Head of caudate nucleus (tissue), 42 donors: ENCODE measurements at regions not wholly inside any gene's neighbourhood (a gene's known extent, or its start where the extent isn't known, plus 50 kb on each side); places are given as distances from the start of the nearest gene placed in this dataset.
A peak's percentile ranks its signal among the peaks of the same experiment; 100 is the strongest.
"Not testable (repeated sequence)": the region's sequence is repeated elsewhere in the genome, so short reads cannot be mapped to it uniquely, and the experiment has no call there.

Experiments used
- DNase-seq, 42 donors: peaks; one replicate each; pipeline versions ENCODE4 v3.0.0 to v3.0.0-alpha.2; 2020 to 2021; ENCODE audit warnings: mixed read lengths in 7 of 42
- intact Hi-C: fragments of 100-400 bp; cut with DNase I; formaldehyde crosslinking; loops from one replicate; pipeline ENCODE4 v1.15.0; 2022

- no peak for DNase-seq
Observed at GRCh38 chrX:145881175-145881995, 63.8 kb downstream of the SLITRK2 start.

GRCh38 chrX:145886469-145886868 is 68.8 kb downstream of the SLITRK2 start:
- no peak for DNase-seq
- intact Hi-C loops, result no loop called here

More at GRCh38 chrX:145881175-145881995, 63.8 kb downstream of the SLITRK2 start:
- intact Hi-C loops, result no loop called here

GRCh38 chrX:145910017-145910416 is 92.4 kb downstream of the SLITRK2 start:
- intact Hi-C loops, result no loop called here
- DNase-seq, result peak in 13 of 42 donors; percentile 0 to 53 (median 19)

GRCh38 chrX:145919400-145919799 is 101.8 kb downstream of the SLITRK2 start:
- no peak for DNase-seq
- intact Hi-C loops, result no loop called here

GRCh38 chrX:145923376-145923775 is 105.7 kb downstream of the SLITRK2 start:
- no peak for DNase-seq
- intact Hi-C loops, result no loop called here

- DNase-seq, result no peak
- intact Hi-C loops, result no loop called here
Observed at GRCh38 chrX:145936769-145937168, 119.1 kb downstream of the SLITRK2 start.

- no peak for DNase-seq
- intact Hi-C loops, result no loop called here
Observed at GRCh38 chrX:145949056-145949455, 131.4 kb downstream of the SLITRK2 start.

GRCh38 chrX:145953628-145954027 is 136.0 kb downstream of the SLITRK2 start:
- intact Hi-C loops, result no loop called here
- no peak for DNase-seq

GRCh38 chrX:145990051-145990450 is 172.4 kb downstream of the SLITRK2 start:
- intact Hi-C loops, result no loop called here
- no peak for DNase-seq

- intact Hi-C loops, result no loop called here
- DNase-seq, result no peak
Observed at GRCh38 chrX:146006637-146007036, 189.0 kb downstream of the SLITRK2 start.

GRCh38 chrX:146036000-146036399 is 218.4 kb downstream of the SLITRK2 start:
- DNase-seq, result no peak
- intact Hi-C loops, result no loop called here

- intact Hi-C loops, result no loop called here
- no peak for DNase-seq
Observed at GRCh38 chrX:146041741-146042140, 224.1 kb downstream of the SLITRK2 start.

GRCh38 chrX:146046011-146046715 is 228.5 kb downstream of the SLITRK2 start:
- intact Hi-C loops, DNase-seq: not testable (repeated sequence)

- intact Hi-C loops, DNase-seq: not testable (repeated sequence)
Observed at GRCh38 chrX:146049568-146049967, 231.9 kb downstream of the SLITRK2 start.

GRCh38 chrX:146054311-146054710 is 236.7 kb downstream of the SLITRK2 start:
- DNase-seq, result no peak
- intact Hi-C loops, result no loop called here

- intact Hi-C loops, result no loop called here
- no peak for DNase-seq
Observed at GRCh38 chrX:146055733-146056132, 238.1 kb downstream of the SLITRK2 start.

- DNase-seq, result no peak
- intact Hi-C loops, result no loop called here
Observed at GRCh38 chrX:146056511-146057081, 239.0 kb downstream of the SLITRK2 start.

- intact Hi-C loops, result no loop called here
- DNase-seq, result no peak
Observed at GRCh38 chrX:146064156-146064555, 246.5 kb downstream of the SLITRK2 start.

- DNase-seq, result no peak
- intact Hi-C loops, result no loop called here
Observed at GRCh38 chrX:146090732-146091131, 273.1 kb downstream of the SLITRK2 start.

GRCh38 chrX:146109362-146109761 is 291.7 kb downstream of the SLITRK2 start:
- intact Hi-C loops, result no loop called here
- DNase-seq, result no peak
